ENCODE measurements at regions not wholly inside any gene's neighbourhood (a gene's known extent, or its start where the extent isn't known, plus 50 kb on each side); places are given as distances from the start of the nearest gene placed in this dataset.

GRCh38 chr22:48856308-48856615, 971.4 kb downstream of the BRD1 start:
- H3K4me3 ChIP-seq: no peak overlapping the region
- H3K36me3 ChIP-seq: no peaks in the 10 kb centered on the region
- H3K27me3 ChIP-seq: no peaks in the 10 kb centered on the region
- no peak for TF ChIP-seq CTCF (IDR thresholded peaks at IDR 0.05)
- H3K4me1 ChIP-seq: no peaks in the 10 kb centered on the region
- no peak for DNase-seq (ENCODE audit: low spot score)
- H3K9me3 ChIP-seq: no peaks in the 10 kb centered on the region
- H3K27ac ChIP-seq: no peak overlapping the region

- H3K9me3 ChIP-seq: no peaks in the 10 kb centered on the region
- no peaks in the 10 kb centered on the region for H3K4me1 ChIP-seq
- H3K4me3 ChIP-seq: no peak overlapping the region
- no peak overlapping the region for H3K27ac ChIP-seq
- H3K27me3 ChIP-seq: no peaks in the 10 kb centered on the region
- no peak for DNase-seq (ENCODE audit: low spot score)
- TF ChIP-seq CTCF (IDR thresholded peaks at IDR 0.05): no peak
- no peaks in the 10 kb centered on the region for H3K36me3 ChIP-seq
These were observed 971.9 kb downstream of the BRD1 start for GRCh38 chr22:48855593-48856307.

GRCh38 chr22:48855013-48855412, 972.7 kb downstream of the BRD1 start:
- Histone ChIP-seq H3K9me3 (no peaks in the 10 kb centered on the region), H3K4me1 (no peaks in the 10 kb centered on the region), H3K27ac (no peak overlapping the region), H3K36me3 (no peaks in the 10 kb centered on the region), H3K4me3 (no peak overlapping the region), H3K27me3 (no peaks in the 10 kb centered on the region)
- no peak for DNase-seq (ENCODE audit: low spot score)
- no peak for TF ChIP-seq CTCF (IDR thresholded peaks at IDR 0.05)

- Histone ChIP-seq H3K9me3 (no peaks in the 10 kb centered on the region), H3K27me3 (no peaks in the 10 kb centered on the region), H3K36me3 (no peaks in the 10 kb centered on the region), H3K27ac (no peak overlapping the region), H3K4me3 (no peak overlapping the region), H3K4me1 (no peaks in the 10 kb centered on the region)
- no peak for DNase-seq (ENCODE audit: low spot score)
- no peak for TF ChIP-seq CTCF (IDR thresholded peaks at IDR 0.05)
These were observed 973.9 kb downstream of the BRD1 start for GRCh38 chr22:48853627-48854240.

- Histone ChIP-seq H3K4me3 (no peak overlapping the region), H3K27ac (no peak overlapping the region), H3K27me3 (no peaks in the 10 kb centered on the region), H3K4me1 (no peaks in the 10 kb centered on the region), H3K36me3 (no peaks in the 10 kb centered on the region), H3K9me3 (no peaks in the 10 kb centered on the region)
- TF ChIP-seq CTCF (IDR thresholded peaks at IDR 0.05): no peak
- no peak for DNase-seq (ENCODE audit: low spot score)
These were observed 975.6 kb downstream of the BRD1 start for GRCh38 chr22:48851933-48852549.

Measured in right atrium auricular region (tissue), 2 donors.